Fibroblast of skin of back (primary cell): ENCODE measurements at regions not wholly inside any gene's neighbourhood (a gene's known extent, or its start where the extent isn't known, plus 50 kb on each side); places are given as distances from the start of the nearest gene placed in this dataset.
A peak's percentile ranks its signal among the peaks of the same experiment; 100 is the strongest.

Experiments
- DNase-seq: peaks from one replicate; pipeline ENCODE4 v3.0.0-alpha.2; 2013

DNA sequence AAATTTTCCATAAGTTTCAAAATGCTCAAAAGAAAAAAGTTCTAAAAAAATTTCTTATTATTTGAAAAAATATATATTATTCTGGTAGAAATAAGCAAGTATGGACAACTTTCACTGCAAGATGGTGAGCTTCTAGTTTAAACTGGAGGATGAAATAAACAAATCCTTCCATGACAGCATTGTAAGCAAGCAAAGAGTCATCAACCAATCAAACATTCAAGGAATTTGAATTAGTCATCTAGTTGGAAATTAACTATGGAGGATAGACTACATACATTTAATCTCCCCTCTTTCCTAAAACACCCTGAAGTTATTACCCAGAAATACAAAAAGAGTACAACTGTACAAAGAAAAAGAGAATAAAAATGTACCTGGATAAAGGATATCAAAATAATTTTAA is 51.0 kb upstream of the IRX5 start:
- DNase-seq, result peak; percentile 32

- DNase-seq, result peak; percentile 50
These were observed 52.4 kb upstream of the IRX5 start for GRCh38 chr16:54878301-54878700.

DNA sequence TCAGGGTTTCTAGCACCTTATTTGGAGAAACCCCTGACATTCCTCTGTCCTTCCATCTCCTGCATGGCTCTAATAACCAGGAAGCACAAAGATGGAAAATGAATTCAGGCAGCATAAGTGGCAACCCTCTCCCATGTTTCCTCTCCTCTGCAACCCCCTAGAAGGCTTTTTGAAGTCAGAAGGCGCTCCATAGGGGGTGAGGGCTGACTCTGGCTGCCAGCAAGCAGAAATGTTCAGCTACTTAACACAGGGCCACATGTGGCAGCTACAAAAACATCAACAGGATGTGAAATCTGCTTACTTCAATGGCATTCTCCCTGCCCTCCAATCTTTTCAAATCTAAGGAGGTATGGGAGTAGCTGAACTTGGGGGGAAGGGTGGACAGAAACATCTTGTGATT is 55.2 kb upstream of the IRX5 start:
- peak; percentile 23 for DNase-seq

DNA sequence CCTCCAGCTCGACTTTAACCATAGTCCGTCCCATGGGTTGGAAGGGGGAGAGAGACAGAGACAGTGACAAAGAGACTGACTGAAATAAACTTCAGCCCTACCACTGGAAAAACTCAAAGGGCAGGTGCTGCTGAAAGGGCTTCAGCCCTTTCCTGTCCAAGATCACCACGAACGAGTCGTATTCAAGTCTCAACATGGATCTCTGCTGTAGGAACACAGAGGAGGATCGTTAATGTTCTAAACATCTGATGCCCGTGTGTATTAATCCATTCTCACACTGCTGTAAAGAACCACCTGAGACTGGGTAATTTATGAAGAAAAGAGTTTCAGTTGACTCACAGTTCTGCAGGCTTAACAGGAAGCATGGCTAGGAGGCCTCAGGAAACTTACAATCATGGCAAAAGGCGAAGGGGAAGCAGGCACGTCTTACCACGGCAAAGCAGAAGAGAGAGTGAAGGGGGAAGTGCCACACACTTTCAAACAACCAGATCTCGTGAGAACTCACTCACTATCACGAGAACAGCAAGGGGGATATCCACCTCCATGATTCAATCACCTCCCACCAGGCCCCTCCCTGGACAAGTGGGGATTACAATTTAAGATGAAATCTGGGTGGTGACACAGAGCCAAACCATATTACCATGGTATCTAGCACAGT is 56.8 kb upstream of the IRX5 start:
- DNase-seq, result peak; percentile 12

DNA sequence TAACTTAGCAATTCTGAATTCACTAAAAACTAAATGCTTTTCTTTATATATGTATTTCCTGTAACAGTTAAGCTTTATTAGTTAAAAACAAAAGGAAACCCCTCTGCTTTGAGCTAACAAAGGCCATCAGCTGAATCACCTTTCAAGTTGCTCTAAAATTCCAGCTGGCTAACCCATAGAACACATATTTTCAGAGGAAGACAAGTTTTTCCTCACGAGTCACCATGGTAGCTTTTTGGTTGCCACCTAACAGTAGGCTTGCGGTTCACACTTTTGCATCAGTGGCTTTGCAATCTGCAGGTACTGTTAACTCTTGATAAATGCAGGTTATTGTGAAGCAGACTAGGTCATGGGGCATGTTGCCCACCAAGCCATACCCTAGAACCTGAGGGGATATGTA is 57.6 kb upstream of the IRX5 start:
- peak; percentile 60 for DNase-seq

DNA sequence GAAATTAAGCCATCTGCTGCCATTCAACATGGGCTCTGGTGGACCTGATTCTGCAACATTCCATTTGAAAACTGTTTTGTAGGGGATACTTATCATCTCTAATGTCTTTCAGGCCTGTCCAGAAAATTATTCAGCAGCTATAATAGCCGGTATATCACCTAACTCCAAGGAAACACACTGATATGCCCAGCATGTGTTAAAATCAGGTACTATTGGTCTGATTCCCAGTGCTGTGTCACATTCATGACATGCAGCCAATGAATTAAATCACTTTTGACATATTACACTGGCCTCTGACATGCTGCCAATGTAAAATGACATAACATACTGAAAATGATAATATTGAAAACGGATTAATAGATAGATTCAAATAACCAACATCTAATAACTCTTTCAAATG is 60.5 kb upstream of the IRX5 start:
- DNase-seq, result no peak

GRCh38 chr16:54867302-54867832 is 63.3 kb upstream of the IRX5 start:
- peak; percentile 6 for DNase-seq

- no peak for DNase-seq
These were observed 68.1 kb upstream of the IRX5 start for GRCh38 chr16:54862529-54862928.

GRCh38 chr16:54856871-54857270 is 73.8 kb upstream of the IRX5 start:
- no peak for DNase-seq

- DNase-seq, result no peak
These were observed 83.1 kb upstream of the IRX5 start for GRCh38 chr16:54847609-54848008.

DNA sequence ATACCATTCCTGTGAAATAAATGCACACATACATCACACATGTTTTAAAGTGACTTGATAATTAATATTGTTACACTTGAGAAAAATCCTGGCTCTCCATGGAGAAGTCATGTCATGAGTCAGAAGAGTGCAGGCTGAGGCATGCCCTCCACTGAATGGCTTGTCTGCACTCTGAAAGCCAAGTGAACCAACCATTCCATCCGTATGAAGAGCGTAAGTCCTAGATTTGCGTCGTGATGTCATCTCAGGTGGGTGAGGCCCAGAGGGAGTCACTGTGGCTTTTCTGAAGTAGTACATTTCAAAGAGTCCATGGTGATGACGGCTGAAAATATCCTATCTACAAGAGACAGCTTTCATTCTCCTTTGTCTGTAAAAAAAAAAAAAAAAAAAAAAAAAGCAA is 83.5 kb upstream of the IRX5 start:
- peak; percentile 27 for DNase-seq

DNA sequence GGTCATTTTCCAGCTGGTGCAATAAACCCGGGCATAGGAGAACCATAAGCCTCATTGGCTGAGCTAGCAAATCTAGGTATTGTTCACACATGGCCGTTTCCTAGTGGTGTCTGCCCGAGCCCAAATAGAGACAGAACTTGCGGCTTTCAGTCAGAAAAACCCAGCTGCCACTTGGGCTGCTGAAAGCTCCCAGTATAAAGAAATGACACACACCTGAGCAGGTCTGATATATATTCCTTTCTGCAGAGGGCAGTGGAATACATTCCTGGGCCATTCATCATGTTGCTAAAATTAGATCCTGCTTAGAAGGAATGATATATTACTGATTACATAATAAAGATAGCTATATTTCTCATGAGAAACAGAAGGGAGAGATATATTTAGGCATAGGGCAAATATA is 83.9 kb upstream of the IRX5 start:
- peak; percentile 28 for DNase-seq

- DNase-seq, result no peak
These were observed 87.3 kb upstream of the IRX5 start for GRCh38 chr16:54843424-54843750.

DNA sequence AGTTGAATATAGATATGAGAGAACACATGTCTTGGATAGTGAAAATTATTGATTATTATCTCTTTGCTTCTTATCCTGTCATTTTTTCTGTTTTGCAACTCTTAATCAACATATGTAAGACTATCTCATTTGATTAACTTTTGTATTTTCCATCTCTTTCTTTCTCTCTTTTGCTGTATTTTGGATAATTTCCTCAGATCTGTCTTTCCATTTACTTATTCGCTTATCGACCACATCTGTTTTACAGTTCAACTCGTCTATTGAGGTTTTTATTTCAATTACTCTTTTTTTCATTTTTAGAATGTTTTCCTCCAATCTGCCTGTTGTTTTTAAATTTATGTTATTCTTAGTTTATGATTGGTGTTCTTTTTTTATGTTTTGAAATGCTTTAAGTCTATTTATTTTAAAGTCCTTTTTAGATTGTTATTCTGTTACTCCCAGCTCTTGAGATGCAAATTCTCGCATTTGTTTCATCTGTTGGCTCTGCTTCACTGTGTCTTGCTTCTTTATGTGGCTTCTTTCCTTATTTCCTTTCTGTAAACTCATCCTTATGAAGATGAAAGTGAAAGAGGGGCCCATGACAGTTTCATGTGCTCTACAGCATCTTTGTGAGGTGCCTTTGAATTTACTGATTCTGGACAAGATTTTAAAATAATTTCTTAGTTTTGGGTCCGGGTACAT is 87.8 kb upstream of the IRX5 start:
- no peak for DNase-seq

GRCh38 chr16:54829691-54830090 is 101.0 kb upstream of the IRX5 start:
- DNase-seq, result no peak

- no peak for DNase-seq
These were observed 107.8 kb upstream of the IRX5 start for GRCh38 chr16:54822892-54823291.

DNA sequence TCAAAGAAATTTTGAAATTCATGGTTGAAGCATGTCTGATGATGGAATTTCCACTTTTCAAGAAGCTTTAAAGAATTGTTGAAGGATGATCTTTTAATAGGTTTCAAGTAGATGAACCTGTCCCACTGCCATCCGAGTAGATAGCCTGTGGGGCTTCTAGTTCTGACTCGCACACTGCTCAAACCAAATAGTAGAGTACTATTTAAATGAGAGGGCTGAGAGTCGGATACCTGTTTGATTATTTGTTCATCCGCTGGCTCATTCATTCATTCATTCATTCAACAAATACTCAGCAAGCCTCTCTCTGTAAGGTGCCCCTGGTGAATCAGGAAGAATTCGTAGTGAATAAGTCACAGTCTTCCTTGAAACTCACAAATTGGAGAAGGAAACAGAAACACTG is 108.2 kb upstream of the IRX5 start:
- no peak for DNase-seq

GRCh38 chr16:54821731-54822130 is 108.9 kb upstream of the IRX5 start:
- DNase-seq, result no peak

- DNase-seq, result no peak
These were observed 112.6 kb upstream of the IRX5 start for GRCh38 chr16:54817940-54818574.

- DNase-seq, result peak; percentile 19
These were observed 113.2 kb upstream of the IRX5 start for GRCh38 chr16:54817432-54817831.

GRCh38 chr16:54816471-54816870 is 114.2 kb upstream of the IRX5 start:
- DNase-seq, result no peak

DNA sequence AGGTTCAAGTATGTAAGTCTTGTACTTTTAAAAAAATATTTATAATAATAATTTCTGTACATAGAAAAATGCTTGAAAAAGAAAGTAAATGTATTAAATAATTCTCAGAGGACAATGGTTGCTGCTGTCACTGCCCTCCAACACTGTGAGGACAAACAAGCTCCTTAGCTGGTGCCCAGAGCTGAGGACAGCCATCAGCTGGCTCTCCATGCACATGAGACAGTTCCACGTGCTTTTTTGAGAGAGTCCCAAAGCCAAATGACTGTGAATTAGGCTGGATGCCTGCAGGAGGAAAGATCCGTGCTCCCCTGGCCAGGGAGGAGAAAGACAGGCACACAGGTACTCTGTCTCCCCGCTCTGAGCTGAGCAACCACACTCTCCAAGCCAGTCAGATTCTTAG is 115.5 kb upstream of the IRX5 start:
- no peak for DNase-seq

- no peak for DNase-seq
These were observed 116.9 kb upstream of the IRX5 start for GRCh38 chr16:54813778-54814177.

DNA sequence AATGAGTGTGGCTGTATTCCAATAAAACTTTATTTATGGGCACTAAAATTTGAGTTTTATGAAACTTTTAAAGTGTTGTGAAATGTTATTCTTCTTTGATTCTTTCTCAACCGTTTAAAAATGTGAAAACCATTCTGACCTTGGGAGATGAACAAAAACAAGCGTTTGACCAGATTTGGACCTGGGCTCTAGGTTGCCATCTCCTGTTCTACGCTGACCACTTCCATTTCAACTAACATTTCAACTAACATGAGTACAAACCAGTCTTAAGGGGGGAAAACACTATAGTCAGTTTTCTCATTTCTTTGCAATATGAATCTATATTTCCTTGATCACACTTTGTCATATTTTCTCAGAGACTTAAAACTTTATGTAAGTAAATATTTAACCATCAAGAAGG is 118.4 kb upstream of the IRX5 start:
- DNase-seq, result peak; percentile 6
